ENCODE measurements at regions not wholly inside any gene's neighbourhood (a gene's known extent, or its start where the extent isn't known, plus 50 kb on each side); places are given as distances from the start of the nearest gene placed in this dataset.

DNA sequence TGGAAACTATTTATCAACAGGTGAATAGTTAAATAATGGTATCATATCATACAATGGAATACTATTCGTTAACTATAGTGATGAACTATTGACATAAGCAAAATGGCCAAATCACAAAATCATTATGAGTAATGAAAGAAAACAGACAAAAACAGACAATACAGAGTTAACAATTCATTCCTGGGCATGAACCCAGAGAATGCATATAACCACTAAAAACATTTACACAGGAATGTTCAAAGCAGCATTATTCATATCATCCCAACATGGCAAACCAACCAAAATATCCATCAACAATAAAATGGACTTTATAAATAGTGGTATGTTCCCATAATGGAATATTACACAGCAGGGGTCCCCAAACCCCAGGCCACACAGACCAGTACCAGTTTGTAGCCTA is 131.2 kb upstream of the CYP1B1 start:
- TF ChIP-seq EZH2 (IDR thresholded peaks at IDR 0.05; ENCODE audit: insufficient read depth, poor library complexity, severe bottlenecking) (no peak), EZH2phosphoT487 (IDR thresholded peaks at IDR 0.05; ENCODE audit: insufficient read depth, low read depth) (no peak)
